ENCODE measurements at regions not wholly inside any gene's neighbourhood (a gene's known extent, or its start where the extent isn't known, plus 50 kb on each side); places are given as distances from the start of the nearest gene placed in this dataset.
"Not testable (repeated sequence)": the region's sequence is repeated elsewhere in the genome, so short reads cannot be mapped to it uniquely, and the experiment has no call there.

DNA sequence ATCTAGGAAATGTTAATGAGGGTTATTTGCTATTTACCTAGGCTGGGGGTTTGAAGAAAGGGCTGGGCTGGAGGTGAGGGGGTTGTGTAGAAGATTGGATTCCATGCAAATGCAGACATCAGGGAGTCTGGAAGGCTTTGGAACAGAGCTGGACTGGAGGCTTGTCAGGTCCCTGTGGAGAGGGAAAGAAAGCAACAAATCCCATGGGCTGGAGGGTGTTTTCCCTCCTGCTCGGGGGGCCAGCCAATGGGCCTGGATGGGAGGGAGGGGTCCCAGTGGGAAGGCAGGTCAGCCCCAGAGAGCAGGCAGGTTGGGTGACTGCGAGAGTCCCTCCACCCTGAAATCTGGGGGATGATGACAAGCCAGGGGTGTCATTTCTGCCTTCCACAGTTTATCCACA lies 431.8 kb downstream of the RPS24 start:
- ATAC-seq (ENCODE audit: low read depth) (no peak), DNase-seq (no peak)
- intact Hi-C loops (cut with micrococcal nuclease) = no loop called here
- ChIA-PET CTCF (no interaction called here), POLR2A (no interaction called here)
- H3K4me2 ChIP-seq (replicated peaks; ENCODE audit: low read depth, low read length, poor library complexity, severe bottlenecking) = no peak overlapping the region
- peaks cover 0 to 2% (median 0%) of the 10 kb centered on the region in 4 experiments for H3K27me3 ChIP-seq (replicated peaks in 1 of 4; ENCODE audit: control extremely low read depth in 1 of 4, control insufficient read depth in 3 of 4, insufficient read depth in 4 of 4, low read length in 3 of 4)
- H3K9ac ChIP-seq (ENCODE audit: low read length) = no peak overlapping the region
- Mint-ChIP-seq H3K9me3 (ENCODE audit: insufficient read depth) (no peaks in the 10 kb centered on the region), H3K27ac (no peak overlapping the region), H3K27me3 (peaks cover 22% of the 10 kb centered on the region), H3K4me1 (no peaks in the 10 kb centered on the region), H3K4me3 (no peak overlapping the region)
- no peaks in the 10 kb centered on the region for H3K79me2 ChIP-seq (ENCODE audit: control insufficient read depth, insufficient read depth, low read length)
- H3K4me3 ChIP-seq (ENCODE audit: control extremely low read depth in 1 of 5, extremely low read depth in 1 of 5, insufficient read depth in 1 of 5, low read depth in 2 of 5, low read length in 4 of 5) = no peak overlapping the region
- peaks cover 0 to 2% (median 0%) of the 10 kb centered on the region in 3 donors for H3K9me3 ChIP-seq (ENCODE audit: control extremely low read depth in 1 of 3, control insufficient read depth in 2 of 3, insufficient read depth in 1 of 3, low read length in 2 of 3)
- no peaks in the 10 kb centered on the region for H3K36me3 ChIP-seq (replicated peaks in 1 of 2; ENCODE audit: control extremely low read depth in 1 of 2, control insufficient read depth in 1 of 2, extremely low read depth in 1 of 2, insufficient read depth in 2 of 2, low read length in 1 of 2)
- TF ChIP-seq EZH2 (IDR thresholded peaks at IDR 0.05; ENCODE audit: borderline replicate concordance, insufficient read depth, low read depth, low read length, poor library complexity, severe bottlenecking) = no peak
- TF ChIP-seq, protein P1, sequence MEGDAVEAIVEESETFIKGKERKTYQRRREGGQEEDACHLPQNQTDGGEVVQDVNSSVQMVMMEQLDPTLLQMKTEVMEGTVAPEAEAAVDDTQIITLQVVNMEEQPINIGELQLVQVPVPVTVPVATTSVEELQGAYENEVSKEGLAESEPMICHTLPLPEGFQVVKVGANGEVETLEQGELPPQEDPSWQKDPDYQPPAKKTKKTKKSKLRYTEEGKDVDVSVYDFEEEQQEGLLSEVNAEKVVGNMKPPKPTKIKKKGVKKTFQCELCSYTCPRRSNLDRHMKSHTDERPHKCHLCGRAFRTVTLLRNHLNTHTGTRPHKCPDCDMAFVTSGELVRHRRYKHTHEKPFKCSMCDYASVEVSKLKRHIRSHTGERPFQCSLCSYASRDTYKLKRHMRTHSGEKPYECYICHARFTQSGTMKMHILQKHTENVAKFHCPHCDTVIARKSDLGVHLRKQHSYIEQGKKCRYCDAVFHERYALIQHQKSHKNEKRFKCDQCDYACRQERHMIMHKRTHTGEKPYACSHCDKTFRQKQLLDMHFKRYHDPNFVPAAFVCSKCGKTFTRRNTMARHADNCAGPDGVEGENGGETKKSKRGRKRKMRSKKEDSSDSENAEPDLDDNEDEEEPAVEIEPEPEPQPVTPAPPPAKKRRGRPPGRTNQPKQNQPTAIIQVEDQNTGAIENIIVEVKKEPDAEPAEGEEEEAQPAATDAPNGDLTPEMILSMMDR (IDR thresholded peaks at IDR 0.05) = no peak
- no peak overlapping the region for H2AFZ ChIP-seq (ENCODE audit: insufficient read depth, low read depth, low read length, poor library complexity, severe bottlenecking)
- 33% methylated on average over 1 of the region's 2 CpGs for WGBS (ENCODE audit: insufficient coverage)
- no peak overlapping the region for H3K27ac ChIP-seq (ENCODE audit: low read length in 2 of 2)
- H4K20me1 ChIP-seq (ENCODE audit: control insufficient read depth, insufficient read depth, low read length, poor library complexity, severe bottlenecking) = no peaks in the 10 kb centered on the region
- no peaks in the 10 kb centered on the region for H3K4me1 ChIP-seq (ENCODE audit: control insufficient read depth in 2 of 2, insufficient read depth in 2 of 2, low read length in 2 of 2)

DNA sequence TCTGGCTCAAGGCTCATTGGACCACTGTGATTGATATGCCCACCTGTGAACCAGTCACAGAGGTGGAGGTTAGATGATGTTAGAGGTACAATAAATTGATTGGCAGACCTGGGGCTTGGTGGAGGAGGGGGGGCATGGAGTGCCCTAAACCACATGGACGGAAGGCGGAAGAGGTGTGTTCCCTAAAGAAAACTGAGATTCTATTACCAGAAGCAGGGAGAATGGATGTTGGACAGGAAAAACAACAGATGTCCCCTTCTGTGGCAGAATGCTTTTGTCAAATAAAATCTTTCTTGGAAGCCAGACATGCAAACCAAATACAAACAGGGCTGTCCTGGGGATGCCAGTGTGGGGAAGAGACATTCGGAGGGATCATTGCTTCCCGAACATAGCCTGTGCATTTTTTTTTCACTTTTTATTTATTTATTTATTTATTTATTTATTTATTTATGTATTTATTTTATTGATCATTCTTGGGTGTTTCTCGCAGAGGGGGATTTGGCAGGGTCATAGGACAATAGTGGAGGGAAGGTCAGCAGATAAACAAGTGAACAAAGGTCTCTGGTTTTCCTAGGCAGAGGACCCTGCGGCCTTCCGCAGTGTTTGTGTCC lies 433.9 kb downstream of the RPS24 start:
- POLR2A ChIA-PET = no interaction called here
- ATAC-seq (ENCODE audit: low read depth) = no peak
- WGBS (ENCODE audit: insufficient coverage) = 100% methylated on average over 2 of the region's 7 CpGs

DNA sequence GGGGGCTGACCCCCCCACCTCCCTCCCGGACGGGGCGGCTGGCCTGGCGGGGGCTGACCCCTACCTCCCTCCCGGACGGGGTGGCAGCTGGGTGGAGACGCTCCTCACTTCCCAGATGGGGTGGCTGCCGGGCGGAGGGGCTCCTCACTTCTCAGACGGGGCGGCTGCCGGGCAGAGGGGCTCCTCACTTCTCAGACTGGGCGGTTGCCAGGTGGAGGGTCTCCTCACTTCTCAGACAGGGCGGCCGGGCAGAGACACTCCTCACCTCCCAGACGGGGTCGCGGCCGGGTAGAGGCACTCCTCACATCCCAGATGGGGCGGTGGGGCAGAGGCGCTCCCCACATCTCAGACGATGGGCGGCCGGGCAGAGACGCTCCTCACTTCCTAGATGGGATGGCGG lies 435.1 kb downstream of the RPS24 start:
- H3K4me1 ChIP-seq (ENCODE audit: control insufficient read depth in 2 of 2, insufficient read depth in 2 of 2, low read length in 2 of 2); H4K20me1 ChIP-seq (ENCODE audit: control insufficient read depth, insufficient read depth, low read length, poor library complexity, severe bottlenecking); POLR2A ChIA-PET; H2AFZ ChIP-seq (ENCODE audit: insufficient read depth, low read depth, low read length, poor library complexity, severe bottlenecking); CTCF ChIA-PET; H3K4me1 Mint-ChIP-seq; H3K79me2 ChIP-seq (ENCODE audit: control insufficient read depth, insufficient read depth, low read length); H3K4me2 ChIP-seq (replicated peaks; ENCODE audit: low read depth, low read length, poor library complexity, severe bottlenecking); DNase-seq; H3K9me3 ChIP-seq (ENCODE audit: control extremely low read depth in 1 of 3, control insufficient read depth in 2 of 3, insufficient read depth in 1 of 3, low read length in 2 of 3); ATAC-seq (ENCODE audit: low read depth); H3K36me3 ChIP-seq (replicated peaks in 1 of 2; ENCODE audit: control extremely low read depth in 1 of 2, control insufficient read depth in 1 of 2, extremely low read depth in 1 of 2, insufficient read depth in 2 of 2, low read length in 1 of 2); H3K27me3 ChIP-seq (replicated peaks in 1 of 4; ENCODE audit: control extremely low read depth in 1 of 4, control insufficient read depth in 3 of 4, insufficient read depth in 4 of 4, low read length in 3 of 4); H3K27me3 Mint-ChIP-seq; H3K9me3 Mint-ChIP-seq (ENCODE audit: insufficient read depth); H3K27ac ChIP-seq (ENCODE audit: low read length in 2 of 2); H3K4me3 Mint-ChIP-seq; H3K9ac ChIP-seq (ENCODE audit: low read length); H3K27ac Mint-ChIP-seq; intact Hi-C loops (cut with micrococcal nuclease); H3K4me3 ChIP-seq (ENCODE audit: control extremely low read depth in 1 of 5, extremely low read depth in 1 of 5, insufficient read depth in 1 of 5, low read depth in 2 of 5, low read length in 4 of 5): not testable (repeated sequence)
- WGBS (ENCODE audit: insufficient coverage) = 92% methylated on average over 12 of the region's 26 CpGs

More for the DNA sequence above, 433.9 kb downstream of the RPS24 start:
- Histone ChIP-seq H3K27me3 (replicated peaks in 1 of 4; ENCODE audit: control extremely low read depth in 1 of 4, control insufficient read depth in 3 of 4, insufficient read depth in 4 of 4, low read length in 3 of 4) (peaks cover 0 to under 1% (median 0%) of the 10 kb centered on the region in 4 experiments), H3K27ac (ENCODE audit: low read length in 2 of 2) (no peak overlapping the region), H3K9ac (ENCODE audit: low read length) (no peak overlapping the region), H3K4me2 (replicated peaks; ENCODE audit: low read depth, low read length, poor library complexity, severe bottlenecking) (no peak overlapping the region), H3K79me2 (ENCODE audit: control insufficient read depth, insufficient read depth, low read length) (no peaks in the 10 kb centered on the region), H3K9me3 (ENCODE audit: control extremely low read depth in 1 of 3, control insufficient read depth in 2 of 3, insufficient read depth in 1 of 3, low read length in 2 of 3) (no peaks in the 10 kb centered on the region), H3K36me3 (replicated peaks in 1 of 2; ENCODE audit: control extremely low read depth in 1 of 2, control insufficient read depth in 1 of 2, extremely low read depth in 1 of 2, insufficient read depth in 2 of 2, low read length in 1 of 2) (no peaks in the 10 kb centered on the region), H4K20me1 (ENCODE audit: control insufficient read depth, insufficient read depth, low read length, poor library complexity, severe bottlenecking) (no peaks in the 10 kb centered on the region), H3K4me3 (ENCODE audit: control extremely low read depth in 1 of 5, extremely low read depth in 1 of 5, insufficient read depth in 1 of 5, low read depth in 2 of 5, low read length in 4 of 5) (no peak overlapping the region), H2AFZ (ENCODE audit: insufficient read depth, low read depth, low read length, poor library complexity, severe bottlenecking) (no peak overlapping the region), H3K4me1 (ENCODE audit: control insufficient read depth in 2 of 2, insufficient read depth in 2 of 2, low read length in 2 of 2) (no peaks in the 10 kb centered on the region)
- no peak overlapping the region for H3K27ac Mint-ChIP-seq
- no peaks in the 10 kb centered on the region for H3K4me1 Mint-ChIP-seq
- no peaks in the 10 kb centered on the region for H3K9me3 Mint-ChIP-seq (ENCODE audit: insufficient read depth)
- CTCF ChIA-PET = no interaction called here
- H3K27me3 Mint-ChIP-seq = peaks cover 17% of the 10 kb centered on the region
- TF ChIP-seq, protein P1 (IDR thresholded peaks at IDR 0.05) = no peak
- TF ChIP-seq EZH2 (IDR thresholded peaks at IDR 0.05; ENCODE audit: borderline replicate concordance, insufficient read depth, low read depth, low read length, poor library complexity, severe bottlenecking) = no peak
- intact Hi-C loops (cut with micrococcal nuclease) = no loop called here
- DNase-seq = no peak
- H3K4me3 Mint-ChIP-seq = no peak overlapping the region
